ENCODE measurements at regions not wholly inside any gene's neighbourhood (a gene's known extent, or its start where the extent isn't known, plus 50 kb on each side); places are given as distances from the start of the nearest gene placed in this dataset.

DNA sequence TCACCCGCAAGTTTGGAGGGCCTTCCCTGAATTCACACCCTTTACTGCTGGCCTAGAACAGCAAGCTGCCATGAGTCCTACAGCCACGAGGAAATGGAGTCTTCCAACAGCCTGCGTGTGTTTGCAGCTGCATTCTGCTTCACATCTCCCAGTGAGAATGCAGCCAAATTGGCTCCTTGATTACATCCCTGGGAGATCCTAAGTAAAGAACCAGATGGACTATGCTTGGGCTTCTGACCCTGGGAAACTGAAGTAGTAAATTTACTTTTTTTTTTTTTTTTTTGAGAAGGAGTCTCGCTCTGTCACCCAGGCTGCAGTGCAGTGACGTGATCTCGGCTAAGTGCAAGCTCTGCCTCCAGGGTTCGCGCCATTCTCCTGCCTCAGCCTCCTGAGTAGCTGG is 617.0 kb upstream of the CDH18 start:
- TF ChIP-seq, protein P1, sequence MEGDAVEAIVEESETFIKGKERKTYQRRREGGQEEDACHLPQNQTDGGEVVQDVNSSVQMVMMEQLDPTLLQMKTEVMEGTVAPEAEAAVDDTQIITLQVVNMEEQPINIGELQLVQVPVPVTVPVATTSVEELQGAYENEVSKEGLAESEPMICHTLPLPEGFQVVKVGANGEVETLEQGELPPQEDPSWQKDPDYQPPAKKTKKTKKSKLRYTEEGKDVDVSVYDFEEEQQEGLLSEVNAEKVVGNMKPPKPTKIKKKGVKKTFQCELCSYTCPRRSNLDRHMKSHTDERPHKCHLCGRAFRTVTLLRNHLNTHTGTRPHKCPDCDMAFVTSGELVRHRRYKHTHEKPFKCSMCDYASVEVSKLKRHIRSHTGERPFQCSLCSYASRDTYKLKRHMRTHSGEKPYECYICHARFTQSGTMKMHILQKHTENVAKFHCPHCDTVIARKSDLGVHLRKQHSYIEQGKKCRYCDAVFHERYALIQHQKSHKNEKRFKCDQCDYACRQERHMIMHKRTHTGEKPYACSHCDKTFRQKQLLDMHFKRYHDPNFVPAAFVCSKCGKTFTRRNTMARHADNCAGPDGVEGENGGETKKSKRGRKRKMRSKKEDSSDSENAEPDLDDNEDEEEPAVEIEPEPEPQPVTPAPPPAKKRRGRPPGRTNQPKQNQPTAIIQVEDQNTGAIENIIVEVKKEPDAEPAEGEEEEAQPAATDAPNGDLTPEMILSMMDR (conservative IDR thresholded peaks at IDR 0.05): no peak
- TF ChIP-seq ZFX (IDR thresholded peaks at IDR 0.05): no peak
